Liver (tissue), 2 donors: ENCODE measurements at regions not wholly inside any gene's neighbourhood (a gene's known extent, or its start where the extent isn't known, plus 50 kb on each side); places are given as distances from the start of the nearest gene placed in this dataset.

ENCODE experiments used
- CTCF ChIP-seq: fragments of 150-350 bp; IDR thresholded peaks from 2 replicates; pipeline ENCODE4 v1.5.1; 2017; ENCODE audit warnings: improper control_type of control experiment, low read depth, low read length; ENCODE audit not compliant: missing input control
- FOXA1 ChIP-seq: IDR thresholded peaks from 2 replicates; pipeline ENCODE4 v1.6.1; 2016; ENCODE audit warnings: antibody characterized with exemption
- donor health status: healthy.

- TF ChIP-seq FOXA1 (no peak), CTCF (no peak)
Observed at GRCh38 chr12:124491856-124492420, 75.5 kb downstream of the NCOR2 start.
